HG02623 (cell line): ENCODE measurements at regions not wholly inside any gene's neighbourhood (a gene's known extent, or its start where the extent isn't known, plus 50 kb on each side); places are given as distances from the start of the nearest gene placed in this dataset.
"Not testable (repeated sequence)": the region's sequence is repeated elsewhere in the genome, so short reads cannot be mapped to it uniquely, and the experiment has no call there.

Experiments used
- ATAC-seq: cut with Tn5 transposase; IDR thresholded peaks from one replicate; pipeline ENCODE4 v1.9.1; 2021; ENCODE audit warnings: moderate library complexity; ENCODE audit not compliant: unreplicated experiment

DNA sequence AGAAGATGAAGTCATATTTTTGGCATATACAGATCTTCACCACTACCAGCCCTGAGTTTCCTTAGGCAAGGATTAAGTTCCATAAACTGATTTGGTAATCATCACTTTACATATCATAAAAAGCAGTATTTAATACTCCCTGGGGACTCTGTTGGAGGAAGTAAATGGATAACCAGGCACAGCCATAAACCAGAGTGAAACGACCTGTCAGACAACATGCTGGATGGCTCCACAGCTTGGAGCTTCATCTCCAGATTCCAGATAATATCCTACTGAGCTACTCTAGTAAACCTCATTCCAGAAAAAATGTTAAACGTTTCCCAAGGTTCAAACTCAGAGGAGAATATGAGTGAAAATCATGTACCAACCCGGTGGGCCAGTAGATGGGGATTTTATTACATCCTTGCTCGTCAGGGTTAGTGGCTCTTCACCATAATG lies 109.2 kb downstream of the BASP1 start:
- ATAC-seq = no peak

DNA sequence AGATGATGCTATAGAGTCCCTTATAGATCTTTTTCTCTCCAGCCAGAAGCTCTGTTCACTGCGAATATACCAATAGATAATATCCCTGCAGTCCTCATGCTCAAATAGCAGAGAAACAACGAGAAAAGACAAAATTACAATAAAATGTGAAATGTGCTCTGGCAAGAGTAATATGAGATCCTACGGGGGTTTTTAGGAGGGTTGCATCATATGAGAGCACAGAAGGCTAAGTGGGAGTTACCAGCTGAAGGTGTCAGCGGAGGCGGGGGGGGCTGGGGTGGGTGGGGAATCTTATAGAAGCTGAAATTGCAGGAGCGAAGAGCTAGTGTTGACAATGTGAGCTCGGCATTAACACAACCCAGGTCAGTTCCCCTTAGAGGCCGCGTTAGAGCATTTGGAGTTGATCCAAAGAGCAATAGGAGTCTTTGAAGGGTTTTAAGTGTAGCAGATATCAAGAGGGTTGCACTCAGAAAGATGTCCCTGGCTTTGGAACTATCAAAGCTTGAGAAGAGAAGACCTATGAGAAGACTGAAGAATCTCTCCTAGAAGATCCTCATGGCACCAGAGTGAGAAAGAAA lies 109.7 kb downstream of the BASP1 start:
- no peak for ATAC-seq

DNA sequence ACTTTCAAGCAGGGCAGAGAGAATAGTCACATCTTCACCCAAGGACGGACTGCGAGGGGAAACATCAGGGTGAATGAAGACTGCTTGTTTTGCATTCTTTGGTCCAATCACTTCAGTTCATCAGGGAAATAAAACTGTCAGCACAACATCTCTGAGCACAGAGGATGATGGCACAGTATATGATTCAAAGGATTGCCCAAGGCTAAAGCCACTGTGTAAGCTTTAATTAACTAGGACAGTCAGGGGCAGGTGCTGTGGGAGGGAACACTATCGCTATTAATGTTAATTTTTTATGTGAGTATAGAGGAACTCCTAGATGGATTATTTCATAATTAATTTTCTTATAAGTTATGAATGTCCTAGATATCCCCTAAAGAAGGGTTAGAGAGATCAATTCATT lies 112.1 kb downstream of the BASP1 start:
- ATAC-seq = no peak

DNA sequence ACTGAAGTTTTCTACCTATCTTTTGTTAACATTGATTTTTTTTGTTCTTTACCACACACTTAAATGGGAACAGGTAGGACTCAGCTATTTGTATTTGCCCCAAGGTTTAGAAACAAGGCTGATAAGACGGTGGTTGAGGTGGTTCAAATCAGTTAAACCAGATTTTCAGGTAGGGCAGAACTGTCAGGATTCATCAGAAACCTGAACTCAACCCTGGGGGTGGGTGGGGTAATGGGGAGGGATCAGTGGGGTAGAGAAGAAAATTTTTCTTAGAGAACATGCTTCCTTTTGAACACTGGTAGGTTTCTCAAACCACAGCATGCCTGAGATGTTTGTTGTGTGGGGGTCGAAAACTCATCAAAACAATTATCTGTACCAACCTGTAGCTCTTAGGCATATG lies 113.0 kb downstream of the BASP1 start:
- no peak for ATAC-seq

DNA sequence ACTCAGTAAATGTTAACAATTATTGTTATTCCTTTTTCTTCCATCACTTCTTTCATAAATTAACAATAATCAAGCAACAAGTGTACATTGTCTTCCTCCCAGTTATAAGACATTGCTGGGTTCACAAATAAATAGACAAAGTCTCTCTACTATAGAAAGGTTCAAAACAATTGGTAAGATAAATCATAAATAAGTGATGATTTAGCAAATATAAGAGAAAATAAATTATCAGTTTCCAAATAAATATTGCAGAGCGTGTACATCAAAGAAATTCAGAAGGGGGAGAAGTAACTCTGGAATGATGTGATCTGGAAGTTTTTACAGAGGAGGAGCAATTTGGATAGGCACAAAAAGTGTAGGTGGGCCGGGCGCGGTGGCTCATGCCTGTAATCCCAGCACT lies 114.2 kb downstream of the BASP1 start:
- no peak for ATAC-seq

DNA sequence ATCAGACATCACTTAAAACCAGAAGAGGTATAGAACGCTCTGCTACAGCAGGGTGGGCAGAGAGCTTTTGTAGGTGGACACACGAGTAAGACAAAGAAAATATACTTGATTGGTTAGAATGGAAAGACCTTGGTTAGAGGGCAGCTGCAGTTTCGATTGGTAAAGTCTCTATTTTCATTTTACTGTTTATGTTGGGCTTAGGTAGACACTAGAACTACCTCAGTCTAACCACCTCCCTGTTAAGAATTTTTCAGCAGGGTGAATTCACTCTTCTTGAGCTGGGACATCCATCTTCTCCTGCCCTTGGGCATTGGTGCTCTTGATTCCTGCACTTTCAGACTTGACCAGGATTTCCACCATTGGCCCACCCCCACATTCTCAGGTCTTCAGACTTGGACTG lies 116.3 kb downstream of the BASP1 start:
- ATAC-seq = no peak

DNA sequence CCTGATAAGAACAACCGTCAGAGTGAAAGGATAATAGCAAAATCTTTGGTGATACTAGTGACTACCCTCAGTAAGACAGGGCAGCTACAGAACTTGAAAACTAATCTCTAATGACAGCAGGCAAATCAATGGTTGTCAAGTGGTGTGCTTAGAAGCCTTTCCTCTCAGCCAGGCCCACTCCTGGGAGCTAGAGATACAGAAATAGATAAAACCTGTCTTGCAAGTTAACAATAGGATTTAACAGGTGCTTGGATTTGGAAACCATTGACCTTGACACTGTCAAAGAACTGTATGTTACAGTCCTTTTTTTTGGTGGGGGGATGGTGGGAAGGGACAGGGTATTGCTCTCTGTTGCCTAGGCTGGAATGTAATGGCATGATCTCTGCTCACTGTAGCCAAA lies 118.6 kb downstream of the BASP1 start:
- no peak for ATAC-seq

DNA sequence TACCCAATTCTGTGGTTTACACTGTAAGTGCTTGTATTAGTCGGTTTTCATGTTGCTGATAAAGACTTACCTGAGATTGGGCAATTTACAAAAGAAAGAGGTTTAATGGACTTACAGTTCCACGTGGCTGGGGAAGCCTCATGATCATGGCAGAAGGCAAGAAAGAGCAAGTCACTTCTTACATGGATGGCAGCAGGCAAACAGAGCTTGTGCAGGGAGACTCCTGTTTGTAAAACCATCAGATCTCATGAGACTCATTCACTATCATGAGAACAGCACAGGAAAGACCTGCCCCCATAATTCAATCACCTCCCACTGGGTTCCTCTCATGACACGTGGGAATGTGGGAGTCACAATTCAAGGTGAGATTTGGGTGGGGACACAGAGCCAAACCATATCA lies 119.3 kb downstream of the BASP1 start:
- not testable (repeated sequence) for ATAC-seq

DNA sequence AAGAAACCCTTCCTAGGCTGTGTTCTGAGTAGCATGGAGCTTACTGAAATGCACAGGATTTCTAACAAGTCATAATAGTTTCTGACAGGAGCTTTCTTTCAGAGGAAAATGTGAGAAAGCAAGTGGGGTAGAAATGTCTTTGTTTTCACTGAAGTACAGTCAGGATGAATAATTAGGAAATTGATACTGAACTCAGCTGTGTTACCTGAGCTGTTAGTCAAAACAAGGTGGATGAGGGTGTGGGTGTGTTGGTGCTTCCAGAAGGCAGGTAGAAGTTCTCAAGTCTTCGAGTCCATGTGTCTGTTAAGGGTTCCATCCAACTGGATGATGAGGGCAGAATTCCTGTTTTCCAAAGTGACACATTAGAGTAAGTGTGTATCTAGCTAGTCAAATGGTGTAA lies 122.4 kb downstream of the BASP1 start:
- no peak for ATAC-seq

DNA sequence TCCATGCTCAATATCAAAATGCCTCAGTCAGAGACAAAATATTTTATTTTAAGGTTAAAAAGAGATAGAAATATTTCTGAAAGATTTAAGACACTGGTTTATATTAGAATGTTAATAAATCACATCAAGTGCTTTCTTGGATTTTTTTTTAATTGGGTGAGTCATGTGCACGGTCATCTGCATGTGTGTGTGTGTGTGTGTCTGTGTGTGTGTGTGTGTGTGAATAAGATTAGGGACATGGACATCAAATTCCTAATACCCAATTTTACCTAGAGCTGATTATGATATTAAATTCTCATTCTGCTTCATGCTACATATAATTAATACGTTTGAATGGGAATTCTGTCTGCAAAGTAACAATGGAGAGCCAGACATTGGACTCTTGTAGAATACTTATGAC lies 122.9 kb downstream of the BASP1 start:
- ATAC-seq = no peak

DNA sequence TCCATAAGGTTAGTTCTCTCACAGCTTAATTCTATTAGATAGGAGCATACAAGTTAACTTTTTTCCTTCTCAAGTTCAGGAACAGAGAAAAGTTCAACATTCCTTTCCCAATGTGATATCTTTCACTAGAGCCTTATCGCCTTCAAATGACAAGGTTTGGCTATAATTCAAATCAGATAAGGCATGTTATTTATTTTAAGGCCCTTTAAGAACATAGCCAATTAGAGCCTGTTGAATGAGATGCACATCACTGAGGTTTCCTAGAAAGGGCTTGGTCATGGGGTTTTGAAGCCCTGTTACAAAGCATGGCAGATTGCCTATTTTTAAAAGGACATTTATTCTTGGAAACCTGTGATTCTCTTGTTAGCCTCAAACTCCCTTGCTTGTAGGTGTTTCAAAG lies 123.4 kb downstream of the BASP1 start:
- ATAC-seq = no peak

DNA sequence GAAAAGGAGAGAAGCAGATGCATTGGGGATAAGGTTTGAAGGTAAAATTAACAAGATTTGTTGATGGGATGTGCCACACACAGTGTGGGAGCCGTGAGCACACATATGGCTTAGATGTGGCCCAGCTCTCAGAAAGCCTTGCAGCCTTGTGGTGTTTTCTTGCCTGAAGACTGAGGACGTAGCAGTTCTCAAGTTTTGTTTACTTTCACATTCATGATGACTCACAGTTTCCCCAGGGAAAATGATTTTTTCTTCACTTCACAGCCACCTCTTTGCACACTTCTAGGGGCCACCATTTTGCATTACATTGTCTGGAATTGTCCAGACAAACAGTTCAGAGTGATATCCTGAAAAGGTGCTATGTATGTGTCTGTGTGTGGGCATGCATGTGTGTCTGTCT lies 126.2 kb downstream of the BASP1 start:
- ATAC-seq = peak; percentile 88

DNA sequence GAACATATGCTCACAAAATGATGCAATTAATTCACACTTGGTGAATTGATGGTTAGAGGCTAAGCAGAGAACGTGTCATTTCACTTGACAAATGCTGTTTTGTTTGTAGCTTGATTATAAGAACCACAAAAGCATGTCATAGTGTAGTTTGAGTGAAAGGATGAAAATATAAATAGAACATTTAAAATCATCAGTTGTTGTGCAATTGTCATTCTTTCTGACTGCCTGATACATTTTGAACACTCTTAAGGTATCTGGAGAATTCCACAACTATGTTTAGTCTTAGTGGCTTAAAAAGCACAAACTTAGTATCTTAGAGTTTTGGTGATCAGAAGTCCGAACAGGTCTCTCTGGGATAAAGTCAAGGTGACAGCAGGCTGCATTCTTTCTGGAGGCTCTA lies 129.4 kb downstream of the BASP1 start:
- no peak for ATAC-seq

DNA sequence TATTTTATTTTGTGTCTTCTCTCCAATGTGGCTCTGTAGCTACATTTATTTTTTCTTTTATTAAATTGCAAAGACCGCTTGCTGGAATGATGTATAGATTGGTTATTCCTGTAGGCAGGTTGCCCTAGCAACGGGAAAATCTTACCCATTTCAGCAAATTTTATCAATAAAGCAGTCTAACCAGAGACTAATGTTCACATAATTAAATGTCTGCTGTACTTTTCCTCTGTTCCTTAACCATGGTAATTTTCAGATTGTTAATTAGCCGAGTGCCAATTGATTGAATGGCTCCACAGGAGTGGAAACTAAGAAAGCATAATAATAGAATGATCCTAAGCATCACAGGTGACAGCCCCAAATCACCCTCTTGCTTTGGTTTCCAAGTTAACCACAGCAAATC lies 134.8 kb downstream of the BASP1 start:
- ATAC-seq = no peak

DNA sequence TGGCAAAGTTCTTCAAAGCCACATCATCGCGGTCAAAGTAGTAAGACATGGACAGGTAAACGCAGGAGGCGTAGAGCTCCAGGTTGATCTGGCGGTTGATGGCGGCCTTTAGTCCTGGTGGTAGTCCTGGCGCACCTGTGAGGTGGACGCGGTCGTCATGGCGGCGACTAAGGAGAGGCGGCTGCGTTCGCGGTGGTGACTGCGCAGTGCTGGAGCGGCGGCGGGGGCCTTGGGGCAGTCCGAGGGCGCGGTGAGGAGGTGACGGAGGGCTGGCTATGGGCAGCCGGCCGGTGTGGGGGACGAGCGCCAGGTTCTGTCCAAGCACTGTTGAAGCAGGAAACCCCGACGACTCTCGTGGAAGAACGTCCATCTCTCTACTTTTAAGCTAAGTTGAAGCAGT lies 136.8 kb downstream of the BASP1 start:
- no peak for ATAC-seq

DNA sequence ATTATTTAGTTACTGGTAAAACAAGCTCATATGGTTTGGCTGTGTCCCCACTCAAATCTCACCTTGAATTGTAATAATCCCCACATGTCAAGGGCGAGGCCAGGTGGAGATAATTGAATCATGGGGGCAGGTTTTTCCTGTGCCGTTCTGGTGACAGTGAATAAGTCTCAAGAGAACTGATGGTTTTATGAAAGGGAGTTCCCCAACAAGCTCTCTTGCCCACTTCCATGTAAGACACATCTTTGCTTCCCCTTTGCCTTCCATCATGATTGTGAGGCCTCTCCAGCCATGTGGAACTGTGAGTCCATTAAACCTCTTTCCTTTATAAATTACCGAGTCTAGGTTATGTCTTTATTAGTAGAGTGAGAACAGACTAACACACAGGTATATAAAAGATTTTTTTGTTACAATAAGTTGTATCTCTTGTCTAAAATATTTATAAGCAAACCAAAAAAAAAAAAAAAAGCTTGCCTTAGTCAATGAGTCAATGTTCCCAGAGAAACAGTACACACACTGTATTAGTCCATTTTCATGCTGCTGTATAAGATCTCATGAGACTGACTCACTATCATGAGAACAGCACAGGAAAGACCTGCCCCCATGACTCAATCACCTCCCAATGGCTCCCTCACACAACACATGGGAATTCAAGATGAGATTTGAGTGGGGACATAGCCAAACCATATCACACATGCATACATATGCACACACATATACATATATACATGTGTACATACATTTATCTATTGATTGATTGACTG lies 138.3 kb downstream of the BASP1 start:
- ATAC-seq = no peak

DNA sequence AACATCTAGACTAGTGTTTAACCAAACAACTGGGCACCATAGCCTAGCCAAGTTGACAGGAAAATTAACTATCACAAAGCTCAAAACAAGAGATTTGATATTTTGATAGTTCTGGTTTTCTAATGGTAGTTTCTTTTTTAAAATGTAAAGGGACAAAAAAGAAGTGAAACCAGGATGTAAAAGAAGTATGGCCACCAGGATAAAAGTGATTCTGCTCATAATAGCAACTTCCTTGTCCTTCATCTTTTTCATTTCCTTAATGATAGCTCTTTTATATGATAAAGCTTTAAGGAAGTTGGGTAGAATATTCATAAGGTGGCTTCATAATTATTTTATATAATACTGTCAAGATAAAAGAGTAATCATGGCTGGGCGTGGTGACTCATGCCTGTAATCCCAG lies 139.1 kb downstream of the BASP1 start:
- ATAC-seq = no peak

DNA sequence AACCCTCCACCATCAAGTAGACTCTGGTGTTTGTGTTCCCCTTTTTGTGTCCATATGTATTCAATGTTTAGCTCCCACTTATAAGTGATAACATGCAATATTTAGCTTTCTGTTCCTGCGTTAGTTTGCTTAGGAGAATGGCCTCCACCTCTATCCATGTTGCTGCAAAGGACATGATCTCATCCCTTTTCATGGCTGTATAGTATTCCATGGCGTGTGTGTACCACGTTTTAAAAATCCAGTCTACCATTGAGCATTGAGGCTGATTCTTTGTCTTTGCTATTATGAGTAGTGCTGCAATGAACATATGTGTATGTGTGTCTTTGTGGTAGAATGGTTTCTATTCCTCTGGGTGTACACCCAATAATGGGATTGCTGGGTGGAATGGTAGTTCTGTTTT lies 140.1 kb downstream of the BASP1 start:
- ATAC-seq = no peak

DNA sequence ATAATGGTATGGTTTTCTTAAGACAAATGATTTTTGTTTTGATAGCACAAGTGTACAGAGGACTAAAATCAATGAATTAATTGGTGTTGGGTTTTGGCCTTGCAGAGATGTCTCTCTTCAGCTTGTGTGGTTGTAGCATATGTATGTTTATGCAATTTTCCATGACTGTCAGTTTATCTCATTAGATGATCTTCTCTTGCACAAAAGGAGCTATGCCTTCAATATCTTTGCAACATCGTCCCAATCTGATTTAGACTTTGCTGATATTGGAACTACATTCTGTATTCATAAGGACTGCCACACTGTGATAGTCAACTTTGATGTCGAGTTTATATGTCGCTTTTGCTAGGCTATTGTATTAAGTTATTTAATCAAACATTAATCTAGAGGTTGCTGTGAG lies 140.0 kb upstream of the TAF11L2 start:
- no peak for ATAC-seq

DNA sequence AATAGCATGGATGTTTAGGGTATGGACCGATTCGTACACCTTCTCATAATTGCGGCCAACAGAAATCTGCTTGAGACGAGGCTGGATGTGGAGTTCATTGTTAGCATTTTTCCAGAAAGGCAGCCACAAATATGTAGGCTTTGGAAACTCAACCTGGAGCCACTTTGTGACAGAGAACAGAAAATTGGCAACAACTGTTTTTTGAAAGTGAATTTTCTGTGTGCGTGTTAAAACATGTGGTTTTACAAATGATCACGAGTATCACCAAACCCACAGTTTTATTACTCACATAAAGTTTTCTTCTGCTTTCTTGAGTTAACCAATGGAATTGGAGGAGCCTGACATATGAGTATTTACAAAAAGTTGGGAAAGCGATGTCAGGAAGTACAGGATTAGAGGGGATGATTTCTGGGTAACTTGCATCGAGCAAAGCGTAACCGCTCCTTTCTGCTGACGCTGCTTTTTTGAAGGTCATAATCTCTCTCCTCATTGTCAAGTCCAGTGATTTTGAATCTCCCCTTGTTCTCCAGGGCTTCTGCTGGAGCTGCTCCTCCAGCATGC lies 138.5 kb upstream of the TAF11L2 start:
- no peak for ATAC-seq

DNA sequence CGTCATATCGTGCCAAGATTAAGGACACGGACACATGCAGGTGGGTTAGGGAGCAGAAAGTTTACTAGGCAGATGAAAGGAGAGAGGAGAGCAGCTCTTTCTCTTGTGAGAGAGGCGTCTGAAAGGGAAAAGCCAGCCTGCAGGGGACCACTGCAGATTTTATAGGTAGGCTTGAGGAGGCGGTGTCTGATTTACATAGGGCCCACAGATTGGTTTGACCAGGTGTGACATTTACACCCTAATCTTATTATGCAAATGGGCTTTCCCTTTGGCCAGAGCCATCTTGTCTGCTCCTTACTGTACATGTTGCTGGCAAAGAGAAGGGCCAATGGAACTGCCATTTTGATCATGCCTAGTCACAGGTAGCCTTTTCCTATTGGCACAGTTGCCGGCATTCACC lies 137.2 kb upstream of the TAF11L2 start:
- no peak for ATAC-seq

DNA sequence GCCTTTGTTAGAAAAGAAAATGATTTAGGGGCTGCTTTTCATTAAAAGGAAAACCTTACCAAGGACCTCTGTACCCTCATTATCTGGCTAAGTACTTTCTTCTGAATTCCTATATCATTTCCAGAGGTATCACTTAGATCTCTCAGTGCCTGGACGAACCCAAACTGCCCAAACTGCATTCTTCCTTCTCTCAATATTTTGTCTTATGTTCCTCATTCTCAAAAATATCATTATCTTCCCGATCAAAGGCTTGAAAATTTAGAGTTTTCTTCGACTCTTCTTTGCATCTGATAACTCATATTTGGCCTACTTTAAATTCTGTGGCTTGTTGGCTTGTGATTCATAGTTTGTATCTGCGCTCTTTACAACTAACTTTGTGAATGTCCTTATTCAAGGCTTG lies 136.7 kb upstream of the TAF11L2 start:
- no peak for ATAC-seq
